NAMALWA (cell line): ENCODE measurements at regions not wholly inside any gene's neighbourhood (a gene's known extent, or its start where the extent isn't known, plus 50 kb on each side); places are given as distances from the start of the nearest gene placed in this dataset.
"Not testable (repeated sequence)": the region's sequence is repeated elsewhere in the genome, so short reads cannot be mapped to it uniquely, and the experiment has no call there.

ENCODE experiments used
- DNase-seq: peaks from one replicate; pipeline ENCODE4 v3.0.0-alpha.2; 2015; ENCODE audit warnings: low spot score

DNA sequence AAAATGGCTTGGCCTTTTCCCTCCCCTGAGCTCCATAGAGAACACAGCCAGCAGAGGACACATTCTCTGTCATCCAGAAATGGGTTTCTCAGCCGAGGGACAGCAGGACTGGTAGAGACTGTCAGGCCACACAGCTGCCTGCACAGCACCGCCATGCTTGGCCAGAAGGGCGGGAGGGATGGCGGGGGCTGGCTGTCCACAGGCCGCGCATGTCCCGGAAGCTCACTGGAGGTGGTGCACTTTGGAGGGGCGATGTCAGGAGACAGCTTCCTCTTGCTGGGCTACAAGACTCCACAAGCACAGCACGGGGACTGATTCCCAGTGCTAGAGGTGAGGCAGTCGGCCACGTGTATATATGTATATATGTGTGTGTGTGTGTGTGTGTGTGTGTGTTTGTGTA lies 125.3 kb downstream of the GOLGA6L4 start:
- not testable (repeated sequence) for DNase-seq

DNA sequence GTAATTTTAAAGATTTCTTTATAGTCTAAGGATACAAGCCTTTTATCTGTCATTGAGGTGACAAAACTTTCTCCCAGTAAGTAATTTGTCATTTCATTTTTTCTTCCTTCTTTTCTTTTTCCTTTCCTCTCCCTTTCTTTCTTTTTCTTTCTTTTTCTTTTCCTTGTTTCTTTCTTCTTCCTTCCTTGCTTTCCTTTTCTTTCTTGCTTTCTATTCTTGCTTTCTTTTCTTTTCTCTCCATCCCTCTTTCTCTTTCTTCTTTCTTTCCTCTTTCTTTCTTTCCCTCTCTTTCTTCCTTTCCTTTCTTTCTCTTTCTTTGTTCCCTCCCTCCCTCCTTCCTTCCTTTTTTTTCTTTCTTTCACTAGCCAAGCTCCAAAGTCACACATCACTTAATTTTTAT lies 148.8 kb downstream of the GOLGA6L4 start:
- DNase-seq = not testable (repeated sequence)

DNA sequence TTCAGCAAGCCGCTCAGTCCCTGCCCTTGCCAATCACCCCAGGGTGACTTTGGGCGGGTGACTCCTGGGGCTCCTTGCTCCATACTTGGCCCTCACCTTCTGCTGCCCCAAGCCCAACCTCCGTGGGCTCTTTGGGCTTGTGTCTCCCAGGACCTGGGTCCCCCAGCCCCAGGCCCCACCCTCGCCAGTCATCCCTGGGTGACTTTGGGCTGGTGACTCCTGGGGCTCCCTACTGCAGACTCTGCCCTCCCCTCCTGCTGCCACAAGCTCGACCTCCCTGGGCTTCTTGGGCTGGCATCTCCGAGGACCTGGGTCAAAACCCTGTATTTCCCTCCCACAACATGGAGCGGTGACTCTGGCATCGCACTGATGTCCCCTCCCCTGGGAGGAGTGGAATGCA lies 151.5 kb downstream of the GOLGA6L4 start:
- DNase-seq = no peak

DNA sequence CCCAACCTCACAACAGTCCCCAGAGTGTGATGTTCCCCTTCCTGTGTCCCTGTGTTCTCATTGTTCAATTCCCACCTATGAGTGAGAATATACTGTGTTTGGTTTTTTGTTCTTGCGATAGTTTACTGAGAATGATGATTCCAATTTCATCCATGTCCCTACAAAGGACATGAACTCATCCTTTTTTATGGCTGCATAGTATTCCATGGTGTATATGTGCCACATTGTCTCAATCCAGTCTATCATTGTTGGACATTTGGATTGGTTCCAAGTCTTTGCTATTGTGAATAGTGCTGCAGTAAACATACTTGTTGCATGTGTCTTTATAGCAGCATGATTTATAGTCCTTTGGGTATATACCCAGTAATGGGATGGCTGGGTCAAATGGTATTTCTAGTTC lies 152.6 kb downstream of the GOLGA6L4 start:
- not testable (repeated sequence) for DNase-seq

DNA sequence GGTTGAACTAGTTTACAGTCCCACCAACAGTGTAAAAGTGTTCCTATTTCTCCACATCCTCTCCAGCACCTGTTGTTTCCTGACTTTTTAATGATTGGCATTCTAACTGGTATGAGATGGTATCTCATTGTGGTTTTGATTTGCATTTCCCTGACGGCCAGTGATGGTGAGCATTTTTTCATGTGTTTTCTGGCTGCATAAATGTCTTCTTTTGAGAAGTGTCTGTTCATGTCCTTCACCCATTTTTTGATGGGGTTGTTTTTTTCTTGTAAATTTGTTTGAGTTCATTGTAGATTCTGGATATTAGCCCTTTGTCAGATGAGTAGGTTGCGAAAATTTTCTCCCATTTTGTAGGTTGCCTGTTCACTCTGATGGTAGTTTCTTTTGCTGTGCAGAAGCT lies 153.1 kb downstream of the GOLGA6L4 start:
- not testable (repeated sequence) for DNase-seq

DNA sequence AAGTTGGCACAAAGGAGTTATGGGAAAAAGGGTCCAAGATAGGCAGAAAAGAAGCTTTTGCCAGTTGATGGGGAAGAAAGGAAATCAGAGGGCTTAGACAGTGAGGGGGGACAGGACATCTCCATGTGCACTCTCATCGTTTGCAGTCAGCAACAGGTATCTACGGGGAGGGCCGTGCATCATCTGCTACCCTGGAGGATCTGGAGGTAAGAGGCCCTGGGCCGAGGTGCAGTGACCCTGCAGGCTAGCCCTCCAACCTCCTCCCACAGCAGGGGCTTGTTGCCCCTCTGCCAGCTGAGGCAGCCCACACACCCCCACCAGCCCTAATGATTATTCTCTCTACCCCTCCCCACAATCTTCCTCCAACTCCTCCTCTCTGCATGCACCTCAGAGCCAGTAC lies 154.8 kb downstream of the GOLGA6L4 start:
- DNase-seq = not testable (repeated sequence)

DNA sequence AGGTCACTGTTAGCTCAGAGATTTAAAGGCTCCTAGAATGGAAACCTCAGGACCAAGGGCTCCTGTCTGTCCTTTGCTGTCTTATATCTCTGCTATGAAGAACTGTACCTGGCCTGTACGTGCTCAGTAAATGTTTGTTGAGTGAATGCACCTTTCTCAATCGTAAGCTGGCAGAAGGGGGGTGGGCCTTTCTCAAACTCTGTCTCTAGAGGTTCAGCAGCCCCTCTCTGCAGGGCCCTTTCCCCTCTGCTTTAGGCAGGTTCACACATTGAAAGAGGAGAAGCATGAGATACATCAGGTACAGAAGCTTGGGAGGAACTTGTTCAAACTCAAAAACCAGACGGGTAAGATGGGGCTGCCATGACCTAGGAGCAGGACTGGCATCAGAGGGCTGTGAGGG lies 155.6 kb downstream of the GOLGA6L4 start:
- no peak for DNase-seq

DNA sequence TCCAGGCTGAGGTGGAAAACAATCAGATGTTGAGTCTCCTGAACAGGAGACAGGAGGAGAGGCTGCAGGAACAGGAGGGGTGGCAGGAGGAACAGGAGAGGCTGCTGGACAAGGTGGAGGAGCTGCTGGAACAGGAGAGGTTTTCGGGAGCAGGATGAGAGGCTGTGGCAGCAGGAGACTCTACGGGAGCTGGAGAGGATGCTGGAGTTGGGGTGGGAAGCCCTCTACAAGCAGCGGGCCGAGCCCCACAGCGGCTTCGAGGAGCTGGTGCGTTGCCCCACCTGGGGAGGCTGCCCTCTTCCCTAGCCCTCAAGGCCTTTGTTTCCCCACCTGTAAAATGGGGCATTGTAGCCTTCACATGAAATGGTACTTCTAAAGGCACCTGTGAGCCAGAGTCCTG lies 156.4 kb downstream of the GOLGA6L4 start:
- DNase-seq = not testable (repeated sequence)

DNA sequence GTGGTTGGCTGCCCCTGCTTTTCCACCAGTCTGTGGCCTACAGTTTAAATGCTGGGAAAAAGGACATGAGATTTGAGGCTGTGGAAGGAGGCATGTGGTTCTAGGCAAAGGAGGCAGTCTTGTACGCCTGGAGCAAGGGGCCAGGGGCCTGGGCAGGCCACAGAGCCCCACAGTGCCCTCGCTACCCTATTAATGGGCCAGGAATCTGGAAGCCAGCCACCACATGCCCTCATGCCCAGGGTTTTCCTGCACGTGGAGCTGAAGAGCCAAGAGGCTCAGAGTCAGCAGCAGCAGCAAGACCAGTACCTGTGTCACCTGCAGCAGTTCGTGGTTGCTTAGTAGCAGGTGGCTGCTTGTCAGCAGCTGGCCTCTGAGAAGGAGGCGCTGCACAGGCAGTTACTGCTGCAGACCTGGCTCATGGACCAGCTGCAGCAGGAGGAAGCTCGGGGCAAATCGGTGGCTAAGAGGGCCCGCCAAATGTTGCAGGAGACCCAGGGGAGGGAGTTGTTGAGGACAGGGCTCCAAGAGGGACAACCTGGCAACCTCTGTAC lies 157.9 kb downstream of the GOLGA6L4 start:
- peak; percentile 18 for DNase-seq

DNA sequence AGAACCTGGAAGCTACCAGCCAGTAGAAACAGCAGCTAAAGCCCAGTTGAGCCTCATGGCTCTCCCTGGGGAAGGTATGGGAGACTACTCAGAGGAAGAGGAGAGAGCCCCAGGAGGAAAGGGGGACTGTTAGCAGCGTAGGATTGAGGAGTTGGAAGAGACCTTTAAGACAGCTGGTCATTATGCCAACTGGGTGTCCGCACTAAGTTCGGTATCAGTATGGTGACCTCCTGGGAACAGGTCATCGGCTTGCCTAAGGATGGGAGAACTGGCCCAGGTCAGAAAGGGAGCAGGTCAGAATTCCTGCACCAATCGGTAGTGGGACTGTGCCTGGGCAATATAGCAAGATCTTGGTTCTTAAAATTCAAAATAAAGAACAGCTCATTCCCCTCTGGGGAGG lies 158.4 kb downstream of the GOLGA6L4 start:
- DNase-seq = not testable (repeated sequence)

DNA sequence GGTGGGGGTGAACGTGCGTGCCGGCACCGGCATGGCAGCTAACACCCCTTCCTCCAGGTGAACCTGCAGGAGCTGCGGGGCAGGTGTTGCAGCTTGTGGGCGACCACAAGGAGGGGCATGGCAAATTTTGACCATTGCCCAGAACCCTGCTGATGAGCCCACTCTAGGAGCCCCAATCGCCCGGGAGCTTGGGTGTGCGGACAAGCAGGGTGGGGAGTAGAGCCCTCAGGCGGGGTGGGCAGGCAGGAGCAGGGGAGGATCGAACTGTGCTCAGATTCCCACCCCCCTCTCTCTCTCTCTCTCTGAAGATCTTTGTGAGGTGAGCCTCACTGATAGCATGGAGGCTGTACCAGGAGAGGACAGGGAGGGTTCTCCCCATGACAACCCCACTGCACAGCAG lies 159.8 kb downstream of the GOLGA6L4 start:
- not testable (repeated sequence) for DNase-seq

DNA sequence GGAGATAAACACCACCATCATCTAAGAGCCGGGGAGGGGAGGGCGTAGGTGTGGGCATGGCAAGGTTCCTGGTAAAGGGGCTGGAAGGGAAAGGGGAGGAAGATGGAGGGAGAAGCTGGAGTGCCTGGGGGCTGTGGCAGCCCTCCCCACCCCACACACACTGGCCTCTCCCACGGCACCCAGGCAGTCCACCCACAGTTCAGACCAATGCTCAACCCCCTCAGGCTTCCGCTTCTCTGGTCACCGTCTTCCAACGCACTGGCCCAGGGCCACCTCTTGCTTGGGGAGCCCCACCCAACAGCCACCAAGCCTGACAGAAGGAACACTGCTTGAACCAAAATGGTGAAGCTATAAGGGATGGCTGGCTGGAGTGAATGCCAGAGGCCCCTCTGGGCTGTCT lies 160.3 kb downstream of the GOLGA6L4 start:
- not testable (repeated sequence) for DNase-seq

DNA sequence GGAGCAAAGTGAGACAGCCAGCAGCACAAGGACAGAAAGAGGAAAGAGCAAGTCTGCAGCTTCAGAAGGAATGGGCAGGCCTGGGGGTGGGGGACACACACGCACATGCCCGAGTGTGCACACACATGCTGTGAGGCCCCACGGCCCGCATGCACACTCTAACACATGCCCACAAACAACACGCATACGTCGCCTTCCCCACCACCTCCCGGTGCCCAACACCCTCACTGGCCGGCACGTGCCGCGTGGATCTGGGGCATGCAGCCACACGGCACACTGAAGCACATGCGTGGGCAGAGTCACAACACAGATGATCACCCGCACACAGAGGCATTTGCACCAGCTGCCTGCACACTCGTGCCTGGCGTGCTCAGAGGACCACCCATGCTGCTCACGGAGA lies 161.5 kb downstream of the GOLGA6L4 start:
- DNase-seq = not testable (repeated sequence)

DNA sequence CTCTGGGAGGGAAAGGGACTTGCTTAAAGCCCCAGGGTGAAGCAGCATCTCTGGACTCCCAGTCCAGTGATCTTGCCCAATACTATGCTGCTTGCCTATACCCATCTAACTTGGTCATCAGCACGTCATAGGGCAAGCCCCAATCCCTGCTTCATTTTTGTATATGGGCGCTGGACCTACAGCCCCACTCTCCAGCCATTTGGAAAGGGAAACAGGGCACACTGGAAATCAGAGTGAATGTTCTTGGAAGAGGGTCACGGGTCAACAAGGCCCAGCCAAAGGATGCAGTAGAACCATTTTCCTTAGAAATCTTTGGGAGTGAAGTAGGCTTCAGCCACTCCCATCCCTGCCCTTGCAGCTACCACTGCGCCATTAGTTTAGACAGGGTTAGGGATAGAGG lies 162.5 kb downstream of the GOLGA6L4 start:
- DNase-seq = not testable (repeated sequence)

DNA sequence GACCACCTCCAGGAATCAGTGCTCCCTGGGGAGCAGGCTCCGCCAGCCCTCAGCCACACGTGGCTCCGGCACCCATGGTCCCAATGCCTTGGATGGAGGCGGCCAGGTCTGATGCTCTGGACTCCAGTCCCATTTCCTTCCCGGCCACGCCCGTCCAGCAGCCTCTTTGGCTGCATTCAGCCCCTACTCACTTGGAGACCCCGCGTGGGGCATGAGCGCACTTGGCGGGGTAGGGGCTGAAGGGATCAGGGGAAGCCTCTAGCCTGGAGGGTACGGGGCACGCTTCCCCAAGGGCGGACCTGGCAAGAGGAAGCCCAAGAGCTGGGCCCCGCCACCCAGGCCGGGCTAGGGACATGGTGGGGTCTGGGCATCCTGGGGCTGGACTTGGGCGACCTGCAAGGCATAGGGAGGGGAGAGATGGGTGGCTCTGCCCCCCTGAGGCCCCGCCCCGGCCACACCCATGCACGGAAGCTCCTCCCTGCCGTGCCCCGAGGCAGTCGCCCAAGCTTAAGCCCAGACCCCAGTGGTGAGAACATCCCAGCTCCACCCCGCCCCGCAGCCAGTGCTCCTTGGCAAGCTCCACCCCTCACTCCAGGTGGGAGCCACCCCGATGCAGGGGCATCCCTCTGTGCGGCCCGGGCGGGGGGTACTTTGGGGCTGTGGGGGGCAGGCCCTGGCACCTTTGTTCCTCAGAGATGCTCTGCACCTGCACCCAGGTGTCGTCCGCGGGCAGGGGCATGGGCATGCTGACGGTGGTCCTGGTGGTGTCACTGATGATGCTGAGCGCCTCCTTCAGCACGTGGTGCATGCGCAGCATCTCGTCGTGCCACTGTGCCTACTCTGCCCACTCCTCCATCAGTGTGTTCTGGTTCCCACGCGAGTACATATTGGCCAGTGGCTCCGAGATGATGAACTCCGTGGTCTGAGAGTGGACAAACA lies 163.5 kb downstream of the GOLGA6L4 start:
- DNase-seq = no peak

DNA sequence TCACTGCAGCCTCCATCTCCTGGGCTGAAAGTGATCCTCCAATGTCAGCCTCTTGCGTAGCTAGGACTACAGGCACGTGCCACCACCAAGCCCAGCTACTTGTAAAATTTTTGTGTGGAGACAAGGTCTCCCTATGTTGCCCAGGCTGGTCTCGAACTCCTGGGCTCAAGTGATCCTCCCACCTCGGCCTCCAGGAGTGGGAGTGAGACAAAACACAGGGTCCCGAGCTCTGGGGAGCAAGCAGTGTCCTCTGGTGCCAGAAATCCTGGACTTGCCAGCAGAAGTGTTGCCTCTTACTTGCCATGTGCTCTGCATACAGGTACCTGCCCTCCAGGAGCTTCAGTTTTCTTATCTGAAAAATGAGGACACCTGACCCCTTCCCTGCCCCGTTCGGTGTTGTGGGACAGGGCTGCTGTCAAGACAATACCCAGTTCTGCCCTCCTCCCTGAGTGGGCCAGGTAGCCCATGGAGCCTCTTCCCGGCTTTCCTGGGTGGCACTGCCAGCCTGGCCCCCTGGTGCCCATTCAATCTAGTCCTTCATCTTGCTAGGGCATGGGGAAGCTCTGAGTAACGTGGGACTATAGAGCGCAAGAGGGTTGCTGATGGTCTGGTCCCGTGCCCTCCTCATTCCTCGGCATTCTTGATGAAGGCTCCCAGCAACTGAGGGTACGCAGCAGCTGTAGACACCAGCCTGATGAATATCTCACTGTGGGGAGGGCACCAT lies 164.6 kb downstream of the GOLGA6L4 start:
- no peak for DNase-seq

DNA sequence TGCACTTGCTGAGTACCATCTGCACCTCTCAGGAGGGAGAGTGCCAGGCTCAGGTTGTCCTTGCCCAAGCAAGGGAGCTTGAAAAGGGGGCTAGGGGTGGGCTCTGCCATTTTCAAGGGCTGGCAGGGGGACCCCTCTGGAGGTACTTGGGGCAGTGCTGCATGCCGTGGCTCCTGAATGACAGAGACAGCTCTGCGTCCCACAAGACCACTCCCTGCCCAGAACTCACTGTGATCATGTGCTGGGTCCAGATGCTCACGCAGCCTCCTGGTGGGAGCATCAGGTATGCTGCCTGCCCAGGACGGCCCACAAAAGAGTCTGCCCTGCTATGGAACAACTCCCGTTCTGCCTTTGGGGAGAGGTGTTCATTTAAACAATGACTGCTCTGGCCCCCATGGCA lies 165.2 kb downstream of the GOLGA6L4 start:
- peak; percentile 13 for DNase-seq

DNA sequence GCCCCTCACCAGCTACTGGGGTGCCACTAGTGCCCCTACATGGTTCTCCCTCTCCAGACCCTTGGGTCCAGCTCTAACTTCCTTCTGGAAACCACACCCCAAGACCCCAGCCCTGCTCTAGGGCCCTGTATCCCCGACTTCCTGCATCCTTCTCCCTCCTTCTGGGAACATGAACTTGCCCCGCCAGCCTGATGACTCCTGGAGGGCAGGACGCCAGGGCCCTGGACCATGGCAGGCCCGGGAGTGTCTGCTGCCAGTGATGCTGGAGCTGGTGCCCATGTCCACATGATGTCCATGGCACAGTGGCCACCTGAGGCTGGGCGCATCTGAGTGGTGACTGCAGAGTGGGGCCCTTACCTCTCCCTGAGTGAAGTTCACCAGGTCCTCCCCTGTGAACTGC lies 165.9 kb downstream of the GOLGA6L4 start:
- not testable (repeated sequence) for DNase-seq

DNA sequence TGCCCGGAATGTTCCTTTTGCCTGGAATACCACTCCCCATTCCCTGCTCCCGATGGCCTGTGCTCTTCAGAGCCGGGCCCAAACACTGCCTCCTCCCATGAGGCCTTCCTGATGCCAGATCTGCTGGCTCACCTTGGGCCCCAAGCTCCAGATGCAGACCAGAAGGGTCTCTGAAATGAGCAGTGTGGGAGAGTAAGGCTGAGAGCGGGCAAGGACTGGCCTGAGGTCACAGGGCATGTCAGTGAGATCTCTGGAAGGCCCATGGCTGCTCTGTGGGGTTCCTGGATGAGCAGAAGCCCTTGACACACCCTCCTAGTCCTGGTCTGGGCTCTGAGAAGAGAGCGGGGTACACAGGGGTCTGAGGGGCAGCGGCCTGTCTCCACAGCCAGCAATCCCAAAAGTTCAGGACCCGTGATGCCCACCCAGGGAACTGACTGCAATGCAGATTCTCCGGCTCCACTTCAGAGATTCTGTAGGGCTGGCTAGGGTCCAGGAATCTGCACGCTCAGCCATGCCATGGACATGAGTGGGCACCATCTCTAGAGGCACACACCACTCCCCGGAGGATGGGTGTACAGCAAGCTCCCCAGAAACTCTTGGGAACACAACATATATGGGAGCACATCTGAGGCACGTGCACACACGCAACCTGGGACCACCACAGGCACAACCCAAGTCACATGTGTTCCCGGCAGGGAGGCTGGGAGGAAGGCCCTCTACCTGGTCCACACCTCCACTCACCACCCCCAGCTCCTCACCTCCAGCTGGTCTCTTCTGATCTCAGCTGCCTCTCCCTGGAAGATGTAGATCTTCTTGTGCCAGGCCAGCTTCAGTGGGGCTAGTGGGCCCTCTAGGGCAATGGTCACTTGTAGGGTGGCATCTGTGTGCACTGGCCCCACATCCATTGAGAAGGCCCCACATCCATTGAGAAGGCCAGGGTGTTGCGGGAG lies 166.6 kb downstream of the GOLGA6L4 start:
- not testable (repeated sequence) for DNase-seq

DNA sequence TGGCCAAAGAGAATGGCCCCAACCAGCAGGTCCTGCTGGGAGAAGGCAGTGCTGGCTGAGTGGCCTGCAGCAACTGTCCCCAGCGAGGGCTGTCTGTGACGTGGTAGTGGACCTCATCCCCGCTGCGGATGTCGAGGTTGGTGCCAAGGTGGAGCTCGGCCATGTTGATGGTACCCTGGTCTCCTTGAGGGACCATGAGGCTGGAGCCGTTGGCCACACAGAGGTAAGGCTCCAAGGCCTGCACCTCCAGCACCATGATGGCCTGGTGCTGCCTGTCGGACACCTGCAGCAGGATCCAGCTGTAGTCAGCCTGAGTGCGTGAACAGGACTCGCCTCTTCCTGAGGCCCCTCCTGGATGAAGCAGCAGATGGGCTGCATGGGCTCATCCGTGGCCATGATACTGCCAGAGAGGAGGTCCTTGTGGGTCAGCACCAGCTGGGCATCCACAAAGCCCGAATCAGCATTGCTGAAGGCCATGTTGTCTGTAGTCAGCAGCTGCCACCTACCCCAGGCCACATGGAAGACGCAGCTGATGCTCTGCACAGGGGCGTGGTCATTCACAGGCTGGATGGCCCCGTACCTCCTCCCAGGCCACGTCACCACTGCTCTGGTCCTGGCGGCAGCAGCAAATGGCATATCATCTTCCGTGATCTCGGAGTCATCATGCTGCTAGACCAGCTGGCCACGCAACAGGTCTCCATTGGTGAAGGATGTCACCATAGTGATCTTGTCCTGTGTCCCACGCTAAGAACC lies 167.5 kb downstream of the GOLGA6L4 start:
- no peak for DNase-seq

DNA sequence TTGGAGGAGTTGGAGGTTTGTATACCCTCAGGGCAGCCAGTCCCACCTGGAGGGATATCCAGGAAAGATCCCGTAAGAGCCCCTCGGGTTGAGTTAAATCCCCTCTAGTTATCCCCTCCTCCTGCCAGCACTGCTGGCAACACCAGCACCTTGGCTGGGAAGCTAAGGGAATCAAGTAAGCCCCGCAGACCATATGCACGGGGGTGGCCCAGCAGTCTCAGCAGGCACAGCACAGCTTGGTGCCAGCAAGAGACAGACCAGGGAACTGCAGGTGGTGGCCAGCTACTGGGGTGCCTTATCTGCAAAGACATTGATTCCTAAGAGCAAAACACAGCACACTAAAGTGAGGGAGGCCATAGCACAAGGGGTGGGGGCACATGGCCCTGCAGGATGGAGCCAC lies 173.8 kb downstream of the GOLGA6L4 start:
- DNase-seq = not testable (repeated sequence)
